ENCODE measurements at regions not wholly inside any gene's neighbourhood (a gene's known extent, or its start where the extent isn't known, plus 50 kb on each side); places are given as distances from the start of the nearest gene placed in this dataset.

GRCh38 chr5:155983954-155984353 lies 343.0 kb upstream of the SGCD start:
- Histone ChIP-seq H3K9me3 (ENCODE audit: control insufficient read depth, low read length) (no peaks in the 10 kb centered on the region), H3K27ac (ENCODE audit: low read depth, low read length, severe bottlenecking) (no peak overlapping the region), H3K4me3 (ENCODE audit: extremely low read depth, insufficient read depth, low read length, poor library complexity, severe bottlenecking) (no peak overlapping the region), H3K4me1 (ENCODE audit: control insufficient read depth, insufficient read depth, low read length, poor library complexity, severe bottlenecking) (no peaks in the 10 kb centered on the region), H3K36me3 (ENCODE audit: control insufficient read depth, insufficient read depth, low read length) (no peaks in the 10 kb centered on the region)
- WGBS, 2 experiments (ENCODE audit: insufficient coverage in 2 of 2), result 94 to 100% methylated on average over 1 to 2 of the region's 3 CpGs

GRCh38 chr5:155987265-155987810 lies 339.6 kb upstream of the SGCD start:
- H3K27ac ChIP-seq (ENCODE audit: low read depth, low read length, severe bottlenecking), result no peak overlapping the region
- no peaks in the 10 kb centered on the region for H3K9me3 ChIP-seq (ENCODE audit: control insufficient read depth, low read length)
- WGBS, 2 experiments (ENCODE audit: insufficient coverage in 2 of 2), result 66 to 89% methylated on average over 3 of the region's 5 CpGs
- no peaks in the 10 kb centered on the region for H3K4me1 ChIP-seq (ENCODE audit: control insufficient read depth, insufficient read depth, low read length, poor library complexity, severe bottlenecking)
- H3K36me3 ChIP-seq (ENCODE audit: control insufficient read depth, insufficient read depth, low read length), result no peaks in the 10 kb centered on the region
- no peak overlapping the region for H3K4me3 ChIP-seq (ENCODE audit: extremely low read depth, insufficient read depth, low read length, poor library complexity, severe bottlenecking)

GRCh38 chr5:155989879-155990278 lies 337.1 kb upstream of the SGCD start:
- H3K4me1 ChIP-seq (ENCODE audit: control insufficient read depth, insufficient read depth, low read length, poor library complexity, severe bottlenecking), result no peaks in the 10 kb centered on the region
- H3K4me3 ChIP-seq (ENCODE audit: extremely low read depth, insufficient read depth, low read length, poor library complexity, severe bottlenecking), result no peak overlapping the region
- no peak overlapping the region for H3K27ac ChIP-seq (ENCODE audit: low read depth, low read length, severe bottlenecking)
- no peaks in the 10 kb centered on the region for H3K9me3 ChIP-seq (ENCODE audit: control insufficient read depth, low read length)
- H3K36me3 ChIP-seq (ENCODE audit: control insufficient read depth, insufficient read depth, low read length), result no peaks in the 10 kb centered on the region
- no CpG with 5 or more reads among the region's 1 CpG for WGBS, 2 experiments (ENCODE audit: insufficient coverage in 2 of 2)

- H3K27ac ChIP-seq (ENCODE audit: low read depth, low read length, severe bottlenecking), result no peak overlapping the region
- H3K36me3 ChIP-seq (ENCODE audit: control insufficient read depth, insufficient read depth, low read length), result no peaks in the 10 kb centered on the region
- H3K9me3 ChIP-seq (ENCODE audit: control insufficient read depth, low read length), result no peaks in the 10 kb centered on the region
- WGBS, 2 experiments (ENCODE audit: insufficient coverage in 2 of 2), result 100% methylated on average over 1 of the region's 5 CpGs; no CpG with 5 or more reads in 1 of the 2 experiments
- H3K4me3 ChIP-seq (ENCODE audit: extremely low read depth, insufficient read depth, low read length, poor library complexity, severe bottlenecking), result no peak overlapping the region
- no peaks in the 10 kb centered on the region for H3K4me1 ChIP-seq (ENCODE audit: control insufficient read depth, insufficient read depth, low read length, poor library complexity, severe bottlenecking)
Observed at GRCh38 chr5:155996123-155996522, 330.8 kb upstream of the SGCD start.

GRCh38 chr5:155998257-155998656 lies 328.7 kb upstream of the SGCD start:
- no peak overlapping the region for H3K27ac ChIP-seq (ENCODE audit: low read depth, low read length, severe bottlenecking)
- no peaks in the 10 kb centered on the region for H3K4me1 ChIP-seq (ENCODE audit: control insufficient read depth, insufficient read depth, low read length, poor library complexity, severe bottlenecking)
- H3K9me3 ChIP-seq (ENCODE audit: control insufficient read depth, low read length), result no peaks in the 10 kb centered on the region
- H3K36me3 ChIP-seq (ENCODE audit: control insufficient read depth, insufficient read depth, low read length), result no peaks in the 10 kb centered on the region
- H3K4me3 ChIP-seq (ENCODE audit: extremely low read depth, insufficient read depth, low read length, poor library complexity, severe bottlenecking), result no peak overlapping the region
- 80 to 86% methylated on average over 2 of the region's 2 CpGs for WGBS, 2 experiments (ENCODE audit: insufficient coverage in 2 of 2)

GRCh38 chr5:156000115-156000514 lies 326.8 kb upstream of the SGCD start:
- Histone ChIP-seq H3K27ac (ENCODE audit: low read depth, low read length, severe bottlenecking) (no peak overlapping the region), H3K9me3 (ENCODE audit: control insufficient read depth, low read length) (no peaks in the 10 kb centered on the region), H3K4me1 (ENCODE audit: control insufficient read depth, insufficient read depth, low read length, poor library complexity, severe bottlenecking) (no peaks in the 10 kb centered on the region), H3K36me3 (ENCODE audit: control insufficient read depth, insufficient read depth, low read length) (no peaks in the 10 kb centered on the region), H3K4me3 (ENCODE audit: extremely low read depth, insufficient read depth, low read length, poor library complexity, severe bottlenecking) (no peak overlapping the region)
- 60% methylated on average over 1 of the region's 1 CpG; no CpG with 5 or more reads in 1 of the 2 experiments for WGBS, 2 experiments (ENCODE audit: insufficient coverage in 2 of 2)

GRCh38 chr5:156004754-156005153 lies 322.2 kb upstream of the SGCD start:
- Histone ChIP-seq H3K4me3 (ENCODE audit: extremely low read depth, insufficient read depth, low read length, poor library complexity, severe bottlenecking) (no peak overlapping the region), H3K9me3 (ENCODE audit: control insufficient read depth, low read length) (no peaks in the 10 kb centered on the region), H3K27ac (ENCODE audit: low read depth, low read length, severe bottlenecking) (no peak overlapping the region), H3K36me3 (ENCODE audit: control insufficient read depth, insufficient read depth, low read length) (no peaks in the 10 kb centered on the region), H3K4me1 (ENCODE audit: control insufficient read depth, insufficient read depth, low read length, poor library complexity, severe bottlenecking) (no peaks in the 10 kb centered on the region)
- WGBS, 2 experiments (ENCODE audit: insufficient coverage in 2 of 2), result 90 to 95% methylated on average over 3 to 5 of the region's 6 CpGs

GRCh38 chr5:156006026-156006647 lies 320.8 kb upstream of the SGCD start:
- H3K4me3 ChIP-seq (ENCODE audit: extremely low read depth, insufficient read depth, low read length, poor library complexity, severe bottlenecking), result no peak overlapping the region
- 88 to 89% methylated on average over 3 of the region's 6 CpGs for WGBS, 2 experiments (ENCODE audit: insufficient coverage in 2 of 2)
- H3K27ac ChIP-seq (ENCODE audit: low read depth, low read length, severe bottlenecking), result no peak overlapping the region
- H3K4me1 ChIP-seq (ENCODE audit: control insufficient read depth, insufficient read depth, low read length, poor library complexity, severe bottlenecking), result no peaks in the 10 kb centered on the region
- H3K9me3 ChIP-seq (ENCODE audit: control insufficient read depth, low read length), result no peaks in the 10 kb centered on the region
- H3K36me3 ChIP-seq (ENCODE audit: control insufficient read depth, insufficient read depth, low read length), result no peaks in the 10 kb centered on the region

GRCh38 chr5:156008844-156009243 lies 318.1 kb upstream of the SGCD start:
- Histone ChIP-seq H3K27ac (ENCODE audit: low read depth, low read length, severe bottlenecking) (no peak overlapping the region), H3K4me1 (ENCODE audit: control insufficient read depth, insufficient read depth, low read length, poor library complexity, severe bottlenecking) (no peaks in the 10 kb centered on the region), H3K9me3 (ENCODE audit: control insufficient read depth, low read length) (no peaks in the 10 kb centered on the region), H3K36me3 (ENCODE audit: control insufficient read depth, insufficient read depth, low read length) (no peaks in the 10 kb centered on the region), H3K4me3 (ENCODE audit: extremely low read depth, insufficient read depth, low read length, poor library complexity, severe bottlenecking) (no peak overlapping the region)
- WGBS, 2 experiments (ENCODE audit: insufficient coverage in 2 of 2), result no CpG with 5 or more reads among the region's 1 CpG

- no peaks in the 10 kb centered on the region for H3K9me3 ChIP-seq (ENCODE audit: control insufficient read depth, low read length)
- H3K27ac ChIP-seq (ENCODE audit: low read depth, low read length, severe bottlenecking), result no peak overlapping the region
- H3K4me3 ChIP-seq (ENCODE audit: extremely low read depth, insufficient read depth, low read length, poor library complexity, severe bottlenecking), result no peak overlapping the region
- H3K4me1 ChIP-seq (ENCODE audit: control insufficient read depth, insufficient read depth, low read length, poor library complexity, severe bottlenecking), result no peaks in the 10 kb centered on the region
- H3K36me3 ChIP-seq (ENCODE audit: control insufficient read depth, insufficient read depth, low read length), result no peaks in the 10 kb centered on the region
- 86% methylated on average over 3 to 5 of the region's 5 CpGs for WGBS, 2 experiments (ENCODE audit: insufficient coverage in 2 of 2)
Observed at GRCh38 chr5:156009583-156009982, 317.4 kb upstream of the SGCD start.

GRCh38 chr5:156015137-156015536 lies 311.8 kb upstream of the SGCD start:
- H3K4me3 ChIP-seq (ENCODE audit: extremely low read depth, insufficient read depth, low read length, poor library complexity, severe bottlenecking), result no peak overlapping the region

More at GRCh38 chr5:156015137-156015536, 311.8 kb upstream of the SGCD start:
- no peaks in the 10 kb centered on the region for H3K9me3 ChIP-seq (ENCODE audit: control insufficient read depth, low read length)
- no peaks in the 10 kb centered on the region for H3K4me1 ChIP-seq (ENCODE audit: control insufficient read depth, insufficient read depth, low read length, poor library complexity, severe bottlenecking)
- H3K27ac ChIP-seq (ENCODE audit: low read depth, low read length, severe bottlenecking), result no peak overlapping the region
- no peaks in the 10 kb centered on the region for H3K36me3 ChIP-seq (ENCODE audit: control insufficient read depth, insufficient read depth, low read length)
- WGBS, 2 experiments (ENCODE audit: insufficient coverage in 2 of 2), result no CpG with 5 or more reads among the region's 1 CpG
